GM12891 (cell line): ENCODE measurements at regions not wholly inside any gene's neighbourhood (a gene's known extent, or its start where the extent isn't known, plus 50 kb on each side); places are given as distances from the start of the nearest gene placed in this dataset.
"Not testable (repeated sequence)": the region's sequence is repeated elsewhere in the genome, so short reads cannot be mapped to it uniquely, and the experiment has no call there.

Source experiments
- DNase-seq: peaks from one replicate; pipeline ENCODE4 v3.0.0; 2011; ENCODE audit warnings: low spot score; ENCODE audit not compliant: insufficient read length
- FAIRE-seq: peaks from 2 replicates; lab custom pipeline; 2011; peaks lifted over from hg19 to GRCh38; lab: Jason Lieb, UNC
- PAX5 ChIP-seq: IDR thresholded peaks from 2 replicates; pipeline ENCODE4 v1.6.1; 2011; ENCODE audit warnings: low read length, moderate library complexity, mild to moderate bottlenecking; ENCODE audit not compliant: insufficient read depth, severe bottlenecking
- POLR2A ChIP-seq: IDR thresholded peaks from 2 replicates; pipeline ENCODE4 v1.6.1; 2011; ENCODE audit warnings: low read depth, low read length, control low read depth
- POLR2AphosphoS5 ChIP-seq: IDR thresholded peaks from 2 replicates; pipeline ENCODE4 v1.6.1; 2011; ENCODE audit warnings: low read depth, low read length, control low read depth
- POU2F2 ChIP-seq: IDR thresholded peaks from 2 replicates; pipeline ENCODE4 v1.6.1; 2011; ENCODE audit warnings: low read depth, mild to moderate bottlenecking, control low read depth, low read length, moderate library complexity
- SPI1 ChIP-seq: IDR thresholded peaks from 2 replicates; pipeline ENCODE4 v1.6.1; 2011; ENCODE audit warnings: low read depth, low read length, control low read depth
- TAF1 ChIP-seq: IDR thresholded peaks from 2 replicates; pipeline ENCODE4 v1.6.1; 2011; ENCODE audit warnings: low read depth, low read length, control low read depth

- no peak for DNase-seq
- no peak for TF ChIP-seq TAF1
- no peak for TF ChIP-seq SPI1
- no peak for TF ChIP-seq POLR2AphosphoS5
- no peak for TF ChIP-seq PAX5
- no peak for TF ChIP-seq POLR2A
- no peak for TF ChIP-seq POU2F2
- no peak for FAIRE-seq
Observed at GRCh38 chr2:142721015-142721414, 156.4 kb upstream of the KYNU start.

- no peak for TF ChIP-seq POLR2A
- no peak for TF ChIP-seq POLR2AphosphoS5
- no peak for TF ChIP-seq POU2F2
- TF ChIP-seq PAX5 = no peak
- no peak for TF ChIP-seq TAF1
- no peak for TF ChIP-seq SPI1
- FAIRE-seq = no peak
- DNase-seq = no peak
Observed at GRCh38 chr2:142718576-142719155, 158.8 kb upstream of the KYNU start.

- DNase-seq = no peak
Observed at GRCh38 chr2:142716463-142717242, 160.8 kb upstream of the KYNU start.

GRCh38 chr2:142714600-142714999 is 162.9 kb upstream of the KYNU start:
- TF ChIP-seq POLR2AphosphoS5 (no peak), TAF1 (no peak), POU2F2 (no peak), PAX5 (no peak), SPI1 (no peak), POLR2A (no peak)
- FAIRE-seq = no peak

More at GRCh38 chr2:142716463-142717242, 160.8 kb upstream of the KYNU start:
- FAIRE-seq = no peak
- TF ChIP-seq SPI1 = no peak
- no peak for TF ChIP-seq PAX5
- no peak for TF ChIP-seq POLR2A
- no peak for TF ChIP-seq TAF1
- no peak for TF ChIP-seq POLR2AphosphoS5
- TF ChIP-seq POU2F2 = no peak

GRCh38 chr2:142710336-142710735 is 167.1 kb upstream of the KYNU start:
- DNase-seq (no peak), FAIRE-seq (no peak)
- no peak for TF ChIP-seq POLR2A
- TF ChIP-seq TAF1 = no peak
- TF ChIP-seq PAX5 = no peak
- no peak for TF ChIP-seq SPI1
- TF ChIP-seq POLR2AphosphoS5 = no peak
- no peak for TF ChIP-seq POU2F2

More at GRCh38 chr2:142714600-142714999, 162.9 kb upstream of the KYNU start:
- no peak for DNase-seq

- no peak for FAIRE-seq
- TF ChIP-seq SPI1 (no peak), POLR2AphosphoS5 (no peak), POLR2A (no peak), TAF1 (no peak), POU2F2 (no peak), PAX5 (no peak)
- DNase-seq = no peak
Observed at GRCh38 chr2:142707318-142707717, 170.1 kb upstream of the KYNU start.

GRCh38 chr2:142702397-142702796 is 175.1 kb upstream of the KYNU start:
- not testable (repeated sequence) for DNase-seq, FAIRE-seq

- not testable (repeated sequence) for DNase-seq, FAIRE-seq
- TF ChIP-seq SPI1 = peak; percentile 35
Observed at GRCh38 chr2:142695350-142696257, 181.9 kb upstream of the KYNU start.

- DNase-seq (no peak), FAIRE-seq (no peak)
- TF ChIP-seq POLR2AphosphoS5 (no peak), POU2F2 (no peak), SPI1 (no peak), PAX5 (no peak), POLR2A (no peak), TAF1 (no peak)
Observed at GRCh38 chr2:142694282-142694681, 183.2 kb upstream of the KYNU start.
